ENCODE measurements at regions not wholly inside any gene's neighbourhood (a gene's known extent, or its start where the extent isn't known, plus 50 kb on each side); places are given as distances from the start of the nearest gene placed in this dataset.

GRCh38 chr4:175871774-175872405, 59.8 kb upstream of the GPM6A start:
- TF ChIP-seq POLR2AphosphoS5 (IDR thresholded peaks at IDR 0.05; ENCODE audit: low read depth, low read length) (no peak), POLR2A (IDR thresholded peaks at IDR 0.05; ENCODE audit: low read depth, low read length) (no peak), TAF1 (IDR thresholded peaks at IDR 0.05; ENCODE audit: borderline replicate concordance, low read depth, low read length) (no peak)
